Gastrocnemius medialis (tissue), 4 donors: ENCODE measurements at regions not wholly inside any gene's neighbourhood (a gene's known extent, or its start where the extent isn't known, plus 50 kb on each side); places are given as distances from the start of the nearest gene placed in this dataset.

Experiments
- ATAC-seq, 2 donors: fragments of 150-250 bp; one replicate each; pipeline ENCODE4 v1.9.1; 2016
- DNase-seq, 2 donors: peaks; one replicate each; pipeline ENCODE4 v3.0.0-alpha.2; 2019
- H3K27ac ChIP-seq, 4 donors: fragments of 200-600 bp; sonication (generic); 1 replicate in 1 of 4; 2 replicates in 3 of 4; pipeline ENCODE4 v1.5.1; 2016 to 2018; ENCODE audit warnings: mild to moderate bottlenecking in 2 of 4, moderate library complexity in 1 of 4
- H3K27me3 ChIP-seq, 3 donors: fragments of 200-600 bp; sonication (generic) in 2 of 3; 1 replicate in 1 of 3; 2 replicates in 2 of 3; pipeline versions ENCODE4 v1.5.1 to v1.6.0; 2016 to 2019; ENCODE audit warnings: mild to moderate bottlenecking in 1 of 3, moderate library complexity in 1 of 3
- H3K36me3 ChIP-seq, 2 donors: fragments of 200-600 bp; sonication (generic) in 1 of 2; one replicate each; pipeline ENCODE4 v1.5.1; 2017 to 2018
- H3K4me1 ChIP-seq, 2 donors: fragments of 200-600 bp; sonication (generic) in 1 of 2; one replicate each; pipeline ENCODE4 v1.5.1; 2016 to 2017; ENCODE audit warnings: mild to moderate bottlenecking in 2 of 2
- H3K4me3 ChIP-seq, 4 donors: fragments of 200-600 bp; sonication (generic) in 3 of 4; 1 replicate in 1 of 4; 2 replicates in 3 of 4; pipeline ENCODE4 v1.5.1; 2016 to 2019; ENCODE audit warnings: mild to moderate bottlenecking in 2 of 4
- H3K9me3 ChIP-seq, 3 donors: fragments of 200-600 bp; sonication (generic) in 2 of 3; 1 replicate in 1 of 3; 2 replicates in 2 of 3; pipeline ENCODE4 v1.5.1; 2016 to 2019
- CTCF ChIP-seq, 5 experiments: fragments of 450-650 bp in 3 of 5; fragments of 200-600 bp in 2 of 5; sonication (generic) in 2 of 5; IDR thresholded peaks in 4 of 5; conservative IDR thresholded peaks in 1 of 5; 1 replicate in 4 of 5; 2 replicates in 1 of 5; pipeline ENCODE4 v1.5.1; 2016 to 2019; ENCODE audit warnings: antibody characterized with exemption in 5 of 5, mild to moderate bottlenecking in 3 of 5, moderate library complexity in 3 of 5
- POLR2A ChIP-seq, 2 donors: fragments of 450-650 bp; IDR thresholded peaks; one replicate each; pipeline ENCODE4 v1.6.1; 2017; ENCODE audit warnings: antibody characterized with exemption in 2 of 2, mild to moderate bottlenecking in 2 of 2, moderate library complexity in 2 of 2
- in situ Hi-C, 4 donors: fragments of 200-750 bp; cut with MboI; loops; one replicate each; pipeline versions ENCODE4 v1.15.0 to v1.8.0; 2017; ENCODE audit warnings: low sequenced_read_pairs in 4 of 4
- intact Hi-C: fragments of 100-400 bp; cut with DNase I; formaldehyde crosslinking; loops from one replicate; pipeline ENCODE4 v1.15.1; 2023; ENCODE audit warnings: low total_unique reads

- no peak overlapping the region for H3K27ac ChIP-seq
- intact Hi-C loops: no loop called here
- H3K36me3 ChIP-seq: no peaks in the 10 kb centered on the region
- in situ Hi-C loops: no loop called here
- H3K9me3 ChIP-seq: no peaks in the 10 kb centered on the region
- ATAC-seq: no peak
- TF ChIP-seq POLR2A (IDR thresholded peaks at IDR 0.05): no peak
- no peak for TF ChIP-seq CTCF (IDR thresholded peaks at IDR 0.05 in 4 of 5, conservative IDR thresholded peaks at IDR 0.05 in 1 of 5)
- H3K4me1 ChIP-seq: no peaks in the 10 kb centered on the region
- no peak overlapping the region for H3K4me3 ChIP-seq
- no peak for DNase-seq
- no peaks in the 10 kb centered on the region for H3K27me3 ChIP-seq
Measured at GRCh38 chr6:91449539-91449938, 862.7 kb upstream of the MAP3K7 start.

- no peaks in the 10 kb centered on the region for H3K4me1 ChIP-seq
- ATAC-seq (no peak), DNase-seq (no peak)
- intact Hi-C loops (no loop called here), in situ Hi-C loops (no loop called here)
- TF ChIP-seq CTCF (IDR thresholded peaks at IDR 0.05 in 4 of 5, conservative IDR thresholded peaks at IDR 0.05 in 1 of 5) (no peak), POLR2A (IDR thresholded peaks at IDR 0.05) (no peak)
- H3K4me3 ChIP-seq: no peak overlapping the region
- no peaks in the 10 kb centered on the region for H3K36me3 ChIP-seq
- no peak overlapping the region for H3K27ac ChIP-seq
- no peaks in the 10 kb centered on the region for H3K9me3 ChIP-seq
- H3K27me3 ChIP-seq: no peaks in the 10 kb centered on the region
Measured at GRCh38 chr6:91447530-91448254, 860.8 kb upstream of the MAP3K7 start.

DNA sequence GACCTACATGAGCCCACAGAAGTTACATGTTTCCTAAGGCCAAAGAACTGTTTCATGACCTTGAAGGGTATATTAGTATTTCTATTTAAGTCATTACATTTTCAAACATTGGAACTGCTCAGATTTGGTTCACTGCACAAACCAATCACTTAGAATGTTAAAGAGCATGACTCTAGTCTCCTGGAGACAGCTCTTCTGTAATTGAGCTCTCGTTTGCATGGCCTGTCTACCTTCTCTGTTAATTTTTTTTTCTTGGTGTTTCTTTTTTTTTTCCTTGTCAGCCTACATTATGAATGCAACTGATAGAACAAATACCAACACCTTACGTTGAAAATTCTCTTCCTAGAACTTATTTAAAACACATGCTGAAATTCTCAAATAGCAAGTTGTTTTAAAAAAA lies 860.2 kb upstream of the MAP3K7 start:
- in situ Hi-C loops (no loop called here), intact Hi-C loops (no loop called here)
- no peak overlapping the region for H3K27ac ChIP-seq
- no peak for ATAC-seq
- H3K4me1 ChIP-seq: no peaks in the 10 kb centered on the region
- H3K9me3 ChIP-seq: no peaks in the 10 kb centered on the region
- no peak overlapping the region for H3K4me3 ChIP-seq
- no peak for DNase-seq
- TF ChIP-seq CTCF (IDR thresholded peaks at IDR 0.05 in 4 of 5, conservative IDR thresholded peaks at IDR 0.05 in 1 of 5) (no peak), POLR2A (IDR thresholded peaks at IDR 0.05) (no peak)
- no peaks in the 10 kb centered on the region for H3K36me3 ChIP-seq
- no peaks in the 10 kb centered on the region for H3K27me3 ChIP-seq

- H3K4me3 ChIP-seq: no peak overlapping the region
- H3K36me3 ChIP-seq: no peaks in the 10 kb centered on the region
- DNase-seq (no peak), ATAC-seq (no peak)
- no peaks in the 10 kb centered on the region for H3K9me3 ChIP-seq
- TF ChIP-seq POLR2A (IDR thresholded peaks at IDR 0.05) (no peak), CTCF (IDR thresholded peaks at IDR 0.05 in 4 of 5, conservative IDR thresholded peaks at IDR 0.05 in 1 of 5) (no peak)
- no peak overlapping the region for H3K27ac ChIP-seq
- no peaks in the 10 kb centered on the region for H3K27me3 ChIP-seq
- intact Hi-C loops (no loop called here), in situ Hi-C loops (no loop called here)
- no peaks in the 10 kb centered on the region for H3K4me1 ChIP-seq
Measured at GRCh38 chr6:91443405-91443804, 856.5 kb upstream of the MAP3K7 start.

GRCh38 chr6:91442342-91442741 lies 855.5 kb upstream of the MAP3K7 start:
- TF ChIP-seq CTCF (IDR thresholded peaks at IDR 0.05 in 4 of 5, conservative IDR thresholded peaks at IDR 0.05 in 1 of 5): no peak
- TF ChIP-seq POLR2A (IDR thresholded peaks at IDR 0.05): no peak
- in situ Hi-C loops (no loop called here), intact Hi-C loops (no loop called here)
- H3K27me3 ChIP-seq: no peaks in the 10 kb centered on the region
- DNase-seq (no peak), ATAC-seq (no peak)
- no peaks in the 10 kb centered on the region for H3K9me3 ChIP-seq
- no peaks in the 10 kb centered on the region for H3K36me3 ChIP-seq
- H3K27ac ChIP-seq: no peak overlapping the region
- H3K4me1 ChIP-seq: no peaks in the 10 kb centered on the region
- H3K4me3 ChIP-seq: no peak overlapping the region
